Breast epithelium (tissue), 4 donors: ENCODE measurements at regions not wholly inside any gene's neighbourhood (a gene's known extent, or its start where the extent isn't known, plus 50 kb on each side); places are given as distances from the start of the nearest gene placed in this dataset.

Experiments
- DNase-seq, 2 donors: peaks; one replicate each; pipeline ENCODE4 v3.0.0-alpha.2; 2019; ENCODE audit warnings: low spot score in 2 of 2
- H3K27ac ChIP-seq, 2 donors: fragments of 200-600 bp; sonication (generic) in 1 of 2; one replicate each; pipeline ENCODE4 v1.5.1; 2016 to 2019; ENCODE audit warnings: mild to moderate bottlenecking in 1 of 2
- H3K27me3 ChIP-seq, 2 donors: fragments of 200-600 bp; sonication (generic) in 1 of 2; one replicate each; pipeline versions ENCODE4 v1.5.1 to v1.6.0; 2017 to 2019; ENCODE audit warnings: control low read depth in 1 of 2, mild to moderate bottlenecking in 1 of 2
- H3K36me3 ChIP-seq: fragments of 200-600 bp; one replicate; pipeline ENCODE4 v1.5.1; 2019
- H3K4me1 ChIP-seq, 2 donors: fragments of 200-600 bp; sonication (generic); one replicate each; pipeline ENCODE4 v1.5.1; 2016 to 2019; ENCODE audit warnings: control low read depth in 1 of 2
- H3K4me3 ChIP-seq, 3 donors: fragments of 200-600 bp; sonication (generic); 1 replicate in 2 of 3; 2 replicates in 1 of 3; pipeline ENCODE4 v1.5.1; 2016 to 2019; ENCODE audit warnings: mild to moderate bottlenecking in 3 of 3, moderate library complexity in 2 of 3
- H3K9me3 ChIP-seq, 2 donors: fragments of 200-600 bp; sonication (generic) in 1 of 2; one replicate each; pipeline ENCODE4 v1.5.1; 2016 to 2019; ENCODE audit warnings: control low read depth in 1 of 2
- CTCF ChIP-seq, 3 donors: fragments of 450-650 bp; IDR thresholded peaks; one replicate each; pipeline ENCODE4 v1.5.1; 2016 to 2017; ENCODE audit warnings: antibody characterized with exemption in 3 of 3, mild to moderate bottlenecking in 3 of 3, moderate library complexity in 3 of 3
- POLR2A ChIP-seq: fragments of 450-650 bp; IDR thresholded peaks from one replicate; pipeline ENCODE4 v1.6.1; 2016; ENCODE audit warnings: antibody characterized with exemption, mild to moderate bottlenecking, moderate library complexity
- POLR2AphosphoS5 ChIP-seq, 3 donors: sonication (generic); formaldehyde crosslinking; IDR thresholded peaks; one replicate each; pipeline ENCODE4 v1.6.1; 2017; ENCODE audit warnings: antibody characterized with exemption in 3 of 3
- intact Hi-C: fragments of 100-400 bp; cut with DNase I; formaldehyde crosslinking; loops from one replicate; pipeline ENCODE4 v1.15.1; 2023; ENCODE audit warnings: low total_unique reads

- DNase-seq, result no peak
- Histone ChIP-seq H3K27ac (no peak overlapping the region), H3K27me3 (no peaks in the 10 kb centered on the region), H3K9me3 (no peaks in the 10 kb centered on the region), H3K4me3 (no peak overlapping the region), H3K4me1 (no peaks in the 10 kb centered on the region), H3K36me3 (no peaks in the 10 kb centered on the region)
- no peak for TF ChIP-seq CTCF (IDR thresholded peaks at IDR 0.05)
- no peak for TF ChIP-seq POLR2A
- TF ChIP-seq POLR2AphosphoS5 (IDR thresholded peaks at IDR 0.05), result no peak
- intact Hi-C loops, result no loop called here
Measured at GRCh38 chr12:78390920-78391319, 473.7 kb upstream of the SYT1 start.

- no peak overlapping the region for H3K4me3 ChIP-seq
- no peaks in the 10 kb centered on the region for H3K36me3 ChIP-seq
- intact Hi-C loops, result no loop called here
- TF ChIP-seq CTCF (IDR thresholded peaks at IDR 0.05) (no peak), POLR2AphosphoS5 (IDR thresholded peaks at IDR 0.05) (no peak), POLR2A (no peak)
- H3K4me1 ChIP-seq, result no peaks in the 10 kb centered on the region
- no peaks in the 10 kb centered on the region for H3K27me3 ChIP-seq
- DNase-seq, result no peak
- H3K9me3 ChIP-seq, result no peaks in the 10 kb centered on the region
- H3K27ac ChIP-seq, result no peak overlapping the region
Measured at GRCh38 chr12:78392918-78393317, 471.7 kb upstream of the SYT1 start.

- no peak for TF ChIP-seq CTCF (IDR thresholded peaks at IDR 0.05)
- no peak for TF ChIP-seq POLR2A
- no peak for TF ChIP-seq POLR2AphosphoS5 (IDR thresholded peaks at IDR 0.05)
- intact Hi-C loops, result no loop called here
- H3K4me1 ChIP-seq, result no peaks in the 10 kb centered on the region
- H3K27ac ChIP-seq, result no peak overlapping the region
- H3K4me3 ChIP-seq, result no peak overlapping the region
- no peaks in the 10 kb centered on the region for H3K36me3 ChIP-seq
- no peak for DNase-seq
- no peaks in the 10 kb centered on the region for H3K27me3 ChIP-seq
- H3K9me3 ChIP-seq, result no peaks in the 10 kb centered on the region
Measured at GRCh38 chr12:78395961-78396360, 468.6 kb upstream of the SYT1 start.

GRCh38 chr12:78396538-78396937 lies 468.0 kb upstream of the SYT1 start:
- no peak for DNase-seq
- Histone ChIP-seq H3K27me3 (no peaks in the 10 kb centered on the region), H3K27ac (no peak overlapping the region), H3K36me3 (no peaks in the 10 kb centered on the region), H3K9me3 (no peaks in the 10 kb centered on the region), H3K4me1 (no peaks in the 10 kb centered on the region), H3K4me3 (no peak overlapping the region)
- TF ChIP-seq POLR2AphosphoS5 (IDR thresholded peaks at IDR 0.05) (no peak), POLR2A (no peak), CTCF (IDR thresholded peaks at IDR 0.05) (no peak)
- intact Hi-C loops, result no loop called here

- Histone ChIP-seq H3K27me3 (no peaks in the 10 kb centered on the region), H3K4me1 (no peaks in the 10 kb centered on the region), H3K27ac (no peak overlapping the region), H3K9me3 (no peaks in the 10 kb centered on the region), H3K4me3 (no peak overlapping the region), H3K36me3 (no peaks in the 10 kb centered on the region)
- intact Hi-C loops, result no loop called here
- no peak for TF ChIP-seq POLR2A
- DNase-seq, result no peak
Measured at GRCh38 chr12:78398750-78399149, 465.8 kb upstream of the SYT1 start.
